GM19463 (cell line): ENCODE measurements at regions not wholly inside any gene's neighbourhood (a gene's known extent, or its start where the extent isn't known, plus 50 kb on each side); places are given as distances from the start of the nearest gene placed in this dataset.

Source experiments
- ATAC-seq: cut with Tn5 transposase; IDR thresholded peaks from one replicate; pipeline ENCODE4 v1.9.1; 2021; ENCODE audit warnings: mild to moderate bottlenecking, moderate library complexity; ENCODE audit not compliant: unreplicated experiment

- no peak for ATAC-seq
These were observed 66.3 kb upstream of the GLI2 start for GRCh38 chr2:120669121-120669952.

GRCh38 chr2:120669971-120670370, 65.7 kb upstream of the GLI2 start:
- ATAC-seq, result no peak

- ATAC-seq, result no peak
These were observed 65.3 kb upstream of the GLI2 start for GRCh38 chr2:120670371-120670770.

- no peak for ATAC-seq
These were observed 64.7 kb upstream of the GLI2 start for GRCh38 chr2:120670771-120671480.

GRCh38 chr2:120672526-120673204, 63.0 kb upstream of the GLI2 start:
- no peak for ATAC-seq

GRCh38 chr2:120673205-120673550, 62.5 kb upstream of the GLI2 start:
- no peak for ATAC-seq

- ATAC-seq, result no peak
These were observed 62.1 kb upstream of the GLI2 start for GRCh38 chr2:120673571-120674061.

GRCh38 chr2:120674246-120675170, 61.2 kb upstream of the GLI2 start:
- ATAC-seq, result no peak

GRCh38 chr2:120675460-120676130, 60.1 kb upstream of the GLI2 start:
- ATAC-seq, result no peak

GRCh38 chr2:120677221-120677620, 58.4 kb upstream of the GLI2 start:
- ATAC-seq, result no peak

GRCh38 chr2:120677696-120678247, 57.9 kb upstream of the GLI2 start:
- ATAC-seq, result no peak

- ATAC-seq, result no peak
These were observed 57.4 kb upstream of the GLI2 start for GRCh38 chr2:120678251-120678650.

GRCh38 chr2:120678926-120679325, 56.7 kb upstream of the GLI2 start:
- ATAC-seq, result no peak

- no peak for ATAC-seq
These were observed 56.1 kb upstream of the GLI2 start for GRCh38 chr2:120679526-120679925.

- ATAC-seq, result peak; percentile 57
These were observed 55.4 kb upstream of the GLI2 start for GRCh38 chr2:120680136-120680761.

- no peak for ATAC-seq
These were observed 54.5 kb upstream of the GLI2 start for GRCh38 chr2:120681181-120681580.

- no peak for ATAC-seq
These were observed 53.9 kb upstream of the GLI2 start for GRCh38 chr2:120681696-120682288.

GRCh38 chr2:120682654-120683053, 53.0 kb upstream of the GLI2 start:
- ATAC-seq, result no peak

- ATAC-seq, result no peak
These were observed 52.6 kb upstream of the GLI2 start for GRCh38 chr2:120683081-120683480.
